WTC11 (cell line): ENCODE measurements at regions not wholly inside any gene's neighbourhood (a gene's known extent, or its start where the extent isn't known, plus 50 kb on each side); places are given as distances from the start of the nearest gene placed in this dataset.

Experiments
- ATF3 ChIP-seq: sonication (generic); formaldehyde crosslinking; conservative IDR thresholded peaks from 2 replicates; pipeline ENCODE4 v1.8.1; 2022; ENCODE audit warnings: mild to moderate bottlenecking, missing genetic modification reagents
- CREM ChIP-seq: sonication (generic); formaldehyde crosslinking; IDR thresholded peaks from 2 replicates; pipeline ENCODE4 v1.8.1; 2022; ENCODE audit warnings: mild to moderate bottlenecking, missing genetic modification reagents, moderate library complexity
- CTCF ChIP-seq: fragments of 200-600 bp; IDR thresholded peaks from 2 replicates; pipeline ENCODE4 v1.8.0; 2022; ENCODE audit warnings: antibody characterized with exemption
- ESRRA ChIP-seq: sonication (generic); formaldehyde crosslinking; IDR thresholded peaks from 2 replicates; pipeline ENCODE4 v1.8.1; 2022; ENCODE audit warnings: mild to moderate bottlenecking, missing genetic modification reagents, borderline replicate concordance
- FOXP4 ChIP-seq: sonication (generic); formaldehyde crosslinking; IDR thresholded peaks from 2 replicates; pipeline ENCODE4 v1.8.0; 2022; ENCODE audit warnings: mild to moderate bottlenecking, missing genetic modification reagents
- HMGXB4 ChIP-seq: sonication (generic); formaldehyde crosslinking; IDR thresholded peaks from 2 replicates; pipeline ENCODE4 v1.8.1; 2023; ENCODE audit warnings: mild to moderate bottlenecking, moderate library complexity, missing genetic modification reagents
- IRF2 ChIP-seq: sonication (generic); formaldehyde crosslinking; IDR thresholded peaks from 2 replicates; pipeline ENCODE4 v1.8.0; 2022; ENCODE audit warnings: low read depth, missing genetic modification reagents, borderline replicate concordance
- JUN ChIP-seq: sonication (generic); formaldehyde crosslinking; IDR thresholded peaks from 2 replicates; pipeline ENCODE4 v1.8.0; 2023; ENCODE audit warnings: mild to moderate bottlenecking, missing genetic modification reagents
- NFE2L1 ChIP-seq: sonication (generic); formaldehyde crosslinking; IDR thresholded peaks from 2 replicates; pipeline ENCODE4 v1.8.1; 2023; ENCODE audit warnings: missing genetic modification reagents
- NR2C2 ChIP-seq: sonication (generic); formaldehyde crosslinking; IDR thresholded peaks from 2 replicates; pipeline ENCODE4 v1.8.0; 2022; ENCODE audit warnings: mild to moderate bottlenecking, missing genetic modification reagents
- RELA ChIP-seq: sonication (generic); formaldehyde crosslinking; IDR thresholded peaks from 2 replicates; pipeline ENCODE4 v1.8.1; 2022; ENCODE audit warnings: missing genetic modification reagents, mild to moderate bottlenecking, borderline replicate concordance
- USF1 ChIP-seq: sonication (generic); formaldehyde crosslinking; IDR thresholded peaks from 2 replicates; pipeline ENCODE4 v1.8.0; 2022; ENCODE audit warnings: mild to moderate bottlenecking, missing genetic modification reagents
- ZNF232 ChIP-seq: sonication (generic); formaldehyde crosslinking; IDR thresholded peaks from 2 replicates; pipeline ENCODE4 v1.8.0; 2022; ENCODE audit warnings: mild to moderate bottlenecking, missing genetic modification reagents
- ZSCAN18 ChIP-seq: fragments of 250-450 bp; sonication (Bioruptor Pico); IDR thresholded peaks from 2 replicates; pipeline ENCODE4 v2.1.2; 2022; ENCODE audit warnings: mild to moderate bottlenecking, moderate library complexity

GRCh38 chr10:33674986-33675599, 340.6 kb upstream of the NRP1 start:
- TF ChIP-seq NR2C2 (CRISPR knock-in tag), result no peak
- no peak for TF ChIP-seq ZSCAN18
- TF ChIP-seq JUN (CRISPR knock-in tag), result no peak
- no peak for TF ChIP-seq CTCF
- no peak for TF ChIP-seq ZNF232 (CRISPR knock-in tag)
- TF ChIP-seq NFE2L1, result no peak
- no peak for TF ChIP-seq USF1
- no peak for TF ChIP-seq FOXP4
- TF ChIP-seq ESRRA (CRISPR knock-in tag), result no peak
- TF ChIP-seq CREM (CRISPR knock-in tag), result no peak
- TF ChIP-seq ATF3, result no peak
- TF ChIP-seq HMGXB4, result no peak
- TF ChIP-seq RELA (CRISPR knock-in tag), result no peak
- no peak for TF ChIP-seq IRF2 (CRISPR knock-in tag)
